T follicular helper cell (primary cell): ENCODE measurements at regions not wholly inside any gene's neighbourhood (a gene's known extent, or its start where the extent isn't known, plus 50 kb on each side); places are given as distances from the start of the nearest gene placed in this dataset.
"Not testable (repeated sequence)": the region's sequence is repeated elsewhere in the genome, so short reads cannot be mapped to it uniquely, and the experiment has no call there.

ENCODE experiments used
- DNase-seq: peaks from one replicate; pipeline ENCODE4 v3.0.0-alpha.2; 2020; ENCODE audit warnings: low read depth

- DNase-seq: not testable (repeated sequence)
Measured at GRCh38 chr9:62874745-62875599, 1685.1 kb downstream of the SPATA31A7 start.

- not testable (repeated sequence) for DNase-seq
Measured at GRCh38 chr9:62877552-62877951, 1687.7 kb downstream of the SPATA31A7 start.

GRCh38 chr9:62877987-62878386 is 1688.2 kb downstream of the SPATA31A7 start:
- not testable (repeated sequence) for DNase-seq

- not testable (repeated sequence) for DNase-seq
Measured at GRCh38 chr9:62880453-62880852, 1690.6 kb downstream of the SPATA31A7 start.

- not testable (repeated sequence) for DNase-seq
Measured at GRCh38 chr9:62880971-62881370, 1691.1 kb downstream of the SPATA31A7 start.

GRCh38 chr9:62881811-62882210 is 1692.0 kb downstream of the SPATA31A7 start:
- not testable (repeated sequence) for DNase-seq

GRCh38 chr9:62882717-62883116 is 1692.9 kb downstream of the SPATA31A7 start:
- not testable (repeated sequence) for DNase-seq

GRCh38 chr9:62896692-62897091 is 1706.9 kb downstream of the SPATA31A7 start:
- not testable (repeated sequence) for DNase-seq

- DNase-seq: peak; percentile 48
Measured at GRCh38 chr9:62897411-62898225, 1707.8 kb downstream of the SPATA31A7 start.

GRCh38 chr9:62899666-62900065 is 1709.8 kb downstream of the SPATA31A7 start:
- not testable (repeated sequence) for DNase-seq

- not testable (repeated sequence) for DNase-seq
Measured at GRCh38 chr9:62904061-62904460, 1714.2 kb downstream of the SPATA31A7 start.

- not testable (repeated sequence) for DNase-seq
Measured at GRCh38 chr9:62905722-62906121, 1715.9 kb downstream of the SPATA31A7 start.

- not testable (repeated sequence) for DNase-seq
Measured at GRCh38 chr9:62907866-62908265, 1718.0 kb downstream of the SPATA31A7 start.

- DNase-seq: not testable (repeated sequence)
Measured at GRCh38 chr9:62908271-62908670, 1718.4 kb downstream of the SPATA31A7 start.

- not testable (repeated sequence) for DNase-seq
Measured at GRCh38 chr9:62909447-62909846, 1719.6 kb downstream of the SPATA31A7 start.

GRCh38 chr9:62912278-62912677 is 1722.4 kb downstream of the SPATA31A7 start:
- not testable (repeated sequence) for DNase-seq

GRCh38 chr9:62915168-62915567 is 1725.3 kb downstream of the SPATA31A7 start:
- DNase-seq: not testable (repeated sequence)

GRCh38 chr9:62915661-62916060 is 1725.8 kb downstream of the SPATA31A7 start:
- DNase-seq: not testable (repeated sequence)

- not testable (repeated sequence) for DNase-seq
Measured at GRCh38 chr9:62918648-62919385, 1729.0 kb downstream of the SPATA31A7 start.

- not testable (repeated sequence) for DNase-seq
Measured at GRCh38 chr9:62931484-62931883, 1741.6 kb downstream of the SPATA31A7 start.

GRCh38 chr9:62952840-62953239 is 1763.0 kb downstream of the SPATA31A7 start:
- not testable (repeated sequence) for DNase-seq
